Central memory CD8-positive, alpha-beta T cell (primary cell): ENCODE measurements at regions not wholly inside any gene's neighbourhood (a gene's known extent, or its start where the extent isn't known, plus 50 kb on each side); places are given as distances from the start of the nearest gene placed in this dataset.
"Not testable (repeated sequence)": the region's sequence is repeated elsewhere in the genome, so short reads cannot be mapped to it uniquely, and the experiment has no call there.

ENCODE experiments used
- ATAC-seq: fragments of 150-1000 bp; cut with Tn5 transposase; replicated peaks from 2 replicates; pipeline ENCODE4 v1.10.0; 2022; ENCODE audit warnings: mild to moderate bottlenecking, moderate FRiP score, moderate number of reproducible peaks; ENCODE audit not compliant: poor library complexity, severe bottlenecking; ENCODE audit errors: extremely low read depth
- DNase-seq, 2 donors: peaks; one replicate each; pipeline ENCODE4 v3.0.0; 2021; ENCODE audit warnings: low spot score in 2 of 2
- H3K27ac Mint-ChIP-seq: one replicate; pipeline ENCODE4 v1.8.0; 2022; ENCODE audit warnings: low read depth, mild to moderate bottlenecking, moderate library complexity, mixed read lengths
- H3K27me3 Mint-ChIP-seq: one replicate; pipeline ENCODE4 v1.8.0; 2022; ENCODE audit warnings: mixed read lengths
- H3K36me3 Mint-ChIP-seq: one replicate; pipeline ENCODE4 v1.8.0; 2022; ENCODE audit warnings: mild to moderate bottlenecking, moderate library complexity, mixed read lengths; ENCODE audit not compliant: insufficient read depth
- H3K4me1 Mint-ChIP-seq: one replicate; pipeline ENCODE4 v1.8.0; 2022; ENCODE audit warnings: mixed read lengths
- H3K4me3 Mint-ChIP-seq: one replicate; pipeline ENCODE4 v1.8.0; 2022; ENCODE audit warnings: mild to moderate bottlenecking, moderate library complexity, mixed read lengths
- H3K9me3 Mint-ChIP-seq: one replicate; pipeline ENCODE4 v1.8.0; 2022; ENCODE audit warnings: mixed read lengths

DNA sequence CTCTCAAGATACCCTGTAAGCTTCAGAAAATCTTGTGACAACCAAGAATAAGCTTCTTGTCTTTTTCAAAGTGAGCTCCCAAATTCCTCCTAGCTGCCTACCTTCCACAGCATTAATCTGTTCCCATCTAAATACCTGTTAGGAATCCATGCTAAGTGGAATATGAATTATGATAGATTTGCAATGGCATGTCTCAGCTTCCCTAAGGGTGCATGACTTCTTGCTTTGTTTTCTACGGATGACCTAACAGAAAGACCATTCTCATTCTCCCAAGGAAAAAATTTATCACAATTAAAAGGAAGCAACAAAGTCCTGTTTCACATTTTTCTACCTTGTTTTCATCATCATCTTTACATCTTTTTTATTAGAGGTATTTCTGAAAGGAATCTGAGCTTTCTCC is 532.7 kb downstream of the GRXCR1 start:
- no peak for DNase-seq
- no peak overlapping the region for H3K4me3 Mint-ChIP-seq
- H3K27me3 Mint-ChIP-seq = no peaks in the 10 kb centered on the region
- no peaks in the 10 kb centered on the region for H3K4me1 Mint-ChIP-seq
- no peak for ATAC-seq
- no peaks in the 10 kb centered on the region for H3K36me3 Mint-ChIP-seq
- no peak overlapping the region for H3K27ac Mint-ChIP-seq
- no peaks in the 10 kb centered on the region for H3K9me3 Mint-ChIP-seq

DNA sequence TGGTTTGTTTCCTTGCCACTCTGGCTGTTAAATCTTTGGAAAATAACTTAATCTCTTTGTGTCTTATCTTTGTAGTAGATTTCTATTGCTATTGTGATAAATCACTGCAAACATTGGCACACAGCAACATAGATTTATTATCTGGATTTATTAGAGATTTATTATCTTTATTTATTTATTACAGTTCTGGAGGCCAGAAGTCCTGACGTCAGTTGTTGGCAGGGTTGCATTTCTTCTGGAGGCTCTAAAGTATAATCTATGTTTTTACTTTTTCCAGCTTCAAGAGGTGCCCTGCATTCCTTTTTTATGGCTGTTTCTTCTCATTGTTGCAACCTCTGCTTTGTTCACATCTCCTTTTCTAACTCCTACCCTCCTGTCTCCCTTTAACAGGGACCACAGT is 542.8 kb downstream of the GRXCR1 start:
- ATAC-seq = no peak
- Mint-ChIP-seq H3K36me3 (no peaks in the 10 kb centered on the region), H3K27ac (no peak overlapping the region), H3K4me1 (no peaks in the 10 kb centered on the region), H3K9me3 (peaks cover 11% of the 10 kb centered on the region), H3K4me3 (no peak overlapping the region), H3K27me3 (no peaks in the 10 kb centered on the region)
- DNase-seq = no peak

DNA sequence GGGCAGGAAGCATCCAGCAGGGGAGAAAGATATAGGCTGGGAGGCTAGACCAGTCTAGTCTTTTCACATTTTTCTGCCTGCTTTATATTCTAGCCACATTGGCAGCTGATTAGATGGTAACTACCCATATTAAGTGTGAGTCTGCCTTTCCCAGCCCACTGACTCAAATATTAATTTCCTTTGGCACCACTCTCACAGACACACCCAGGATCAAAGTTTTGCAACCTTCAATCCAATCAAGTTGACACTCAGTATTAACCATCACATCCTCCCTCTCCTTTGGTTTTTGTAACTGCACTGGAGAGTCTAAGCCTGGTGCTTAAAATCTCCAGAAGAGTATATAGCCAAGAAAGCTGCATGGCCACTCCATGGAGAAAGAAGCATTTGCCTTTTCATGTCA is 560.4 kb downstream of the GRXCR1 start:
- no peaks in the 10 kb centered on the region for H3K36me3 Mint-ChIP-seq
- H3K9me3 Mint-ChIP-seq = no peaks in the 10 kb centered on the region
- DNase-seq = no peak
- no peak overlapping the region for H3K4me3 Mint-ChIP-seq
- ATAC-seq = no peak
- no peak overlapping the region for H3K27ac Mint-ChIP-seq
- H3K4me1 Mint-ChIP-seq = no peaks in the 10 kb centered on the region
- H3K27me3 Mint-ChIP-seq = no peaks in the 10 kb centered on the region

DNA sequence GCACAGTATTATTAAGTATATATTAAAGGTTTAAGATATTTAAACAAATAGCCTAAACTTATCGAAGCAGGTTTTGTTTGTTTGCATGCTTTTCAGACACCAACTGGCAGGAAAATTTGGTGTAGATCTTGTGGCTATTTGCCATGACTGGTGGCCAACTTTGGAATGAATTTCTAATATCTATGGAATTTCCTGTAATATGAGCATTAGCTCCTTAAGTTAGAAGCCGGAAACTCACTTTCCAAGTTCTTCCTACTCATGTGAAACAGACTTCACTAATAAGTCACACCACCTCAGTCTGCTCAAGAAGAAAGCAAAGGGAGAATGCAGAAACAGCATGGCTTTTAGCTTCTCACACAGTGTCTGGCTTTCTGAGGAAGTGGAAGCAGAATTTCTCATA is 563.9 kb downstream of the GRXCR1 start:
- no peaks in the 10 kb centered on the region for H3K9me3 Mint-ChIP-seq
- H3K4me1 Mint-ChIP-seq = no peaks in the 10 kb centered on the region
- H3K27me3 Mint-ChIP-seq = no peaks in the 10 kb centered on the region
- no peak overlapping the region for H3K4me3 Mint-ChIP-seq
- no peak for DNase-seq
- ATAC-seq = no peak
- no peak overlapping the region for H3K27ac Mint-ChIP-seq
- H3K36me3 Mint-ChIP-seq = no peaks in the 10 kb centered on the region

DNA sequence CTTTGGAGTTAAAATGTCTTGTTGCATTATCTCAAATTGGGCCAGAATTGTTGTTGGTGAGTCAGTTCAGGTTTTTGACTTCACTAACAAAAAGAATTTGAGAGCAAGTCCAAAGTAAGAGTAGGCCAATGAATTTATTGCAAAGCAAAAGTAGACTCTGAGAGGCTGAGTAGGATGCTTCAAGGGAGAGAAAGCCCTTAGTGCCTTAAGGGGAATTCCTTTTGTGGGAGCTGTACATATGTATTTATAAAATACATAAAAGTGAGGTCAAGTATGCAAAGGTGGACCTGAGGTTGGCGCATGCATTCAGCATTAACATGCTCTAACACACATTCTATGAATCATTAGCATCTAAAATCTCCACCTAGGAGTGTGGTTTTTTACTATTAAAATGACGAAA is 565.4 kb downstream of the GRXCR1 start:
- Mint-ChIP-seq H3K4me3 (no peak overlapping the region), H3K27me3 (no peaks in the 10 kb centered on the region), H3K9me3 (no peaks in the 10 kb centered on the region), H3K27ac (no peak overlapping the region), H3K4me1 (no peaks in the 10 kb centered on the region), H3K36me3 (no peaks in the 10 kb centered on the region)
- DNase-seq = no peak
- no peak for ATAC-seq

DNA sequence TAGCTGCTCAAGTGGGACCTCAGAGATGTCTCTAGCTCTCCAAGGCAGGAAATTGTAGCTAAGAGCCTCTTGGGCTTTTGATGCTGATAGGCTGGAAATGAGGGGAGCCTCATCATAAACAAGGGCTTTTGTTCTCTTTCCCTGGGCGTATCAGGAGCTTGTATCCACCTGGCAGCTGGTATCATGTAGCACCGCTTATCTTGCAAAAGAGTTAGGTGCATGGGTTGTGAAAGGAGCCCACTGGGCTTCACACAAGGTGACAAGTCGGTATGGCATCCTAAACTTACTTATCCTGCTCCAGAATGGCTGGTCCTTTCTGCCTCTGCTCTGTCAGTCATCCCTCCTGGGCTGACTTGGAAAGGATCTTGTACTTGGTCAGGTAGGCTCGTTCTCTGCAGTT is 565.8 kb downstream of the GRXCR1 start:
- ATAC-seq (no peak), DNase-seq (no peak)
- H3K4me3 Mint-ChIP-seq = no peak overlapping the region
- no peaks in the 10 kb centered on the region for H3K36me3 Mint-ChIP-seq
- H3K9me3 Mint-ChIP-seq = no peaks in the 10 kb centered on the region
- H3K27ac Mint-ChIP-seq = no peak overlapping the region
- no peaks in the 10 kb centered on the region for H3K4me1 Mint-ChIP-seq
- H3K27me3 Mint-ChIP-seq = no peaks in the 10 kb centered on the region

DNA sequence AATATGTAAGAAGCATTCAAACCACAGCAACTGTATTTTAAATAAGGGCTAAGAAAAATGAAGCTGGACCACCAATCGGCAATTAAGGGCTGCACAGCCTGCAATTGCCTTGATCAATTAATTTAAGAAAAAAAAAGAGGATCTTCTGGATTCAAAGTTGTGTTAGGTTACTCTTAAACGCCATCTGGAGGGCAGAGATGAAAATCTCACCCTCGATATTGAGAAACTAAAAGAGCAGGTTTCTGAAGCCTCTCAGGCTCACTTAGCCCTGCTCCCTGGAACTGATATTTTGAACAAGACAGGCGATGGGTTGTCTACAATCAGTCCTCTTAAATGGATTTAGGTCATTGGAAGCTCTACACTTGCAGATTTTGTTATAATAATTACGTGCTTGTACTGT is 579.4 kb downstream of the GRXCR1 start:
- Mint-ChIP-seq H3K27ac (no peak overlapping the region), H3K36me3 (no peaks in the 10 kb centered on the region), H3K4me1 (no peaks in the 10 kb centered on the region), H3K9me3 (peaks cover 40% of the 10 kb centered on the region), H3K27me3 (no peaks in the 10 kb centered on the region), H3K4me3 (no peak overlapping the region)
- no peak for DNase-seq
- no peak for ATAC-seq

DNA sequence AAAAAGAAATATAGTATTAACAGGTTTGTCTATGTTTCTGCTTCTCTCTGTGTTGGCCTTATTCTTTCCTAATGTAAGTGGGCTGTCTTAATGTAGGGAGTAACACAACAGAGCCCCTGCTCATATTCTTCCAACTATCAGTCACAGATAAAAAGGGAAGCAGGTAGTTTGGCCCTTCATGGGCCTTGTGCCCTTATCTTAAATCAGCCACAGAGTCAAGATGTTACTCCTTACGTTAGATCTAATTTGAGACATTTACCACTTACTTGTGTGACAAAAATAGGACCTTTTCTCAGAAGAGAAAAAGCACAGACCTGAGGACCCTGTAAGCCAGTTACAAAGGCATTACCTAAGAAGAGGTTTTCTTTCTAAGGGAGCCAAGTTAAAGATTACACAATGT is 589.0 kb downstream of the GRXCR1 start:
- no peak overlapping the region for H3K27ac Mint-ChIP-seq
- ATAC-seq (no peak), DNase-seq (no peak)
- H3K4me3 Mint-ChIP-seq = no peak overlapping the region
- no peaks in the 10 kb centered on the region for H3K4me1 Mint-ChIP-seq
- H3K27me3 Mint-ChIP-seq = no peaks in the 10 kb centered on the region
- H3K9me3 Mint-ChIP-seq = peaks cover 23% of the 10 kb centered on the region
- no peaks in the 10 kb centered on the region for H3K36me3 Mint-ChIP-seq

DNA sequence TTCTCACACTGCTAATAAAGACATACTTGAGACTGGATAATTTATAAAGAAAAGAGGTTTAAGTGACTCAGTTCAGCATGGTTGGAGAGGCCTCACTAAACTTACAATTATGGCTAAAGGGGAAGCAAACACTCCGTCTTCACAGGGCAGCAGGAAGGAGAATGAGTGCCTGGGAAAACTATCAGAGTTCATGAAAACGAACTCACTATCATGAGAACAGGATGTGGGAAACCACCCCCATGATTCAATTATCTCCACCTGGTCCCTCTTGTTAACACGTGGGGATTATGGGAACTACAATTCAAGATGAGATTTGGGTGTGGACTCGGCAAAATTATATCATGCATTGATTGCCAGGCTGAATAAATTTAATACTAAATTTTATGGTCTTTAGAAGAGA is 592.7 kb downstream of the GRXCR1 start:
- H3K27ac Mint-ChIP-seq = no peak overlapping the region
- peaks cover 36% of the 10 kb centered on the region for H3K9me3 Mint-ChIP-seq
- DNase-seq (no peak), ATAC-seq (no peak)
- no peaks in the 10 kb centered on the region for H3K27me3 Mint-ChIP-seq
- H3K4me1 Mint-ChIP-seq = no peaks in the 10 kb centered on the region
- no peaks in the 10 kb centered on the region for H3K36me3 Mint-ChIP-seq
- H3K4me3 Mint-ChIP-seq = no peak overlapping the region

DNA sequence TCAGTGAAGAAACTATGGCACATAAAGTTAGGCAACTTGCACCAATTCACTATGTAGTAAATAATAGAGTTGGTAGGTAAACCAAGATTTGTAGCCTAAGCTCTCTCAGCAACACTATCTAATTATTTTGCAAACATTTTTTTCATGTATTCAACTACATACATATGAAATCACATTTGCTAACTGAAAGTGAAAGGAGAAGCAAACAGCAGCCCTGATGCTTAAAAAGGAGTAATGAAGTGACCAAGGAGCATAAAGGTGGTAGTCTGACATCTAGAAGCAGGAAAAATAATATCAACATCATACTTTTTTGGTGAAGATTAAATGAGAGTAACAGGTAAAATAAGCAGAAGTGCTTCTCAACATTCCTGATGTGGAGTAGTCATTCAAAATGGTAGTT is 603.7 kb downstream of the GRXCR1 start:
- no peaks in the 10 kb centered on the region for H3K36me3 Mint-ChIP-seq
- DNase-seq (no peak), ATAC-seq (no peak)
- no peaks in the 10 kb centered on the region for H3K27me3 Mint-ChIP-seq
- peaks cover 17% of the 10 kb centered on the region for H3K9me3 Mint-ChIP-seq
- no peaks in the 10 kb centered on the region for H3K4me1 Mint-ChIP-seq
- no peak overlapping the region for H3K27ac Mint-ChIP-seq
- no peak overlapping the region for H3K4me3 Mint-ChIP-seq

DNA sequence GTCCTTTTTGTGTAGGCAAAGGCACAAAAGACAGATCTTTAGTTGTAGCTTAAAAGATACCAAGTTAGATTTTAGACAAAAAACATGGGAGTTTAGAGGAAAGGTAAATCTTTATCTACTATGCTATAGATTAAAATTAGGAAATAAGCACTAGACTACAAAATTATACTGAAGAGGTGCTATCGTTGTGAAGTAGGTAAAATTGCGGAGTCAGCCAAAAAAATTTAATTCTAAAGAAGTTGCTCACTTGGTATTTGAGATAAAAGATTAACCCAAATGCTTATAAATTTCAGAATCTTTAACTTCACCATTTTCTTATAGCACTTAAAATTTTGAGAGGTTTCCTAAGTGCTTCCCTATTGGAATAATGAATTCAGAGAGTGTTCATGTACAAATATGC is 604.1 kb downstream of the GRXCR1 start:
- H3K36me3 Mint-ChIP-seq = no peaks in the 10 kb centered on the region
- H3K9me3 Mint-ChIP-seq = peaks cover 17% of the 10 kb centered on the region
- no peak for DNase-seq
- no peak overlapping the region for H3K4me3 Mint-ChIP-seq
- ATAC-seq = no peak
- H3K27ac Mint-ChIP-seq = no peak overlapping the region
- H3K27me3 Mint-ChIP-seq = no peaks in the 10 kb centered on the region
- H3K4me1 Mint-ChIP-seq = no peaks in the 10 kb centered on the region

DNA sequence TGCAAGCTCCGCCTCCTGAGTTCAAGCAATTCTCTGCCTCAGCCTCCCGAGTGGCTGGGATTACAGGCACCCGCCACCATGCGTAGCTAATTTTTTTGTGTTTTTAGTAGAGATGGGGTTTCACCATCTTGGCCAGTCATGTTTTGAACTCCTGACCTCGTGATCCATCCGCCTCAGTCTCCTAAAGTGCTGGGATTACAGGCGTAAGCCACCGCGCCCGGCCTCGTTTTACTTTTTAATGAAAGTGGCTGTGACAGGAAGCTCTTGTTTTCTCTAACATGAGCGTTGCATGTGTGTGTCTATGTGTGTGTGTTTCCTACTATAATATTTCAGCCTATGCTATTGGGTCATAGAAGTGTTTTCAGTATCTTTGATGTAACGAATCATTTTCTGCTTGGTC is 613.3 kb downstream of the GRXCR1 start:
- H3K4me1 Mint-ChIP-seq, H3K36me3 Mint-ChIP-seq, H3K4me3 Mint-ChIP-seq, DNase-seq, H3K27me3 Mint-ChIP-seq, ATAC-seq, H3K27ac Mint-ChIP-seq: not testable (repeated sequence)
- H3K9me3 Mint-ChIP-seq = peaks cover 24% of the 10 kb centered on the region

DNA sequence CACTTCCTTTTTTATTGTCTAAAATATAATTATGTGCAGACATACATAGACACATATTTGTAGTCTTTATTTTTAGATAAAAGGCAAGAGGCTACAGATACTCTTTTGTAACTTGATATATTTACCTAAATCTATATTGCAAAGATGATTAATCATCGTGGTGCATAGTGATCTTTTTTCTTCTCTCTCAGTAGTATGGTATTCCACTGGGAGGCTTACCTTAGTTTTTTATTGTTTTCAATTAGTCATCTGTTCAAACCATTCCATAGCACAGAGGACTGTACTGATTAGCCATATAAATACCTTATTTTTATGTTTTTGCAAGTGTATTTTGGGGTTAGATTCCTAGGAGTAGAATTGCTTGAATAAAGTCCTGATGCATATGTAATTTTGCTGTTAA is 619.7 kb downstream of the GRXCR1 start:
- Mint-ChIP-seq H3K27me3 (no peaks in the 10 kb centered on the region), H3K4me3 (no peak overlapping the region), H3K9me3 (peaks cover 16% of the 10 kb centered on the region), H3K36me3 (no peaks in the 10 kb centered on the region), H3K4me1 (no peaks in the 10 kb centered on the region), H3K27ac (no peak overlapping the region)
- DNase-seq (no peak), ATAC-seq (no peak)

DNA sequence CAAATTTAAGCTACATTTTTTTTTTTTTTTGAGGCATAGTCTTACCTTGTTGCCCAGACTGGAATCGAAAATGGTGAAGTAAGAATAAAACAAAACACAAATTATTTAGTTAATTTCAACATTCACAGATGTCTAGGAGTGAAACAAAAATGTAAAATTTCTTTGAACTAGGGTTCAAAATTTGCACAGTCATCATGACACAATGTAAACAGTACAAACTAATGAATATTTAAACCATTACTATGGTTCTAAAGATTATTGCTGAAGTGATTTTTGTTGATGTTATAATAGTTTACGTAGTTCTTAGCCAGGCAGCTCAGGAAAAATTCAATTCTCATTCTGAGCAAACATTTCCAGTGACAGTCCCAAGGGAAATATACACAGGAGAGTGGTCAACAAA is 633.1 kb downstream of the GRXCR1 start:
- DNase-seq (no peak), ATAC-seq (no peak)
- no peaks in the 10 kb centered on the region for H3K27me3 Mint-ChIP-seq
- no peak overlapping the region for H3K27ac Mint-ChIP-seq
- no peak overlapping the region for H3K4me3 Mint-ChIP-seq
- H3K4me1 Mint-ChIP-seq = no peaks in the 10 kb centered on the region
- H3K9me3 Mint-ChIP-seq = no peaks in the 10 kb centered on the region
- no peaks in the 10 kb centered on the region for H3K36me3 Mint-ChIP-seq
